ENCODE measurements at regions not wholly inside any gene's neighbourhood (a gene's known extent, or its start where the extent isn't known, plus 50 kb on each side); places are given as distances from the start of the nearest gene placed in this dataset.
"Not testable (repeated sequence)": the region's sequence is repeated elsewhere in the genome, so short reads cannot be mapped to it uniquely, and the experiment has no call there.

GRCh38 chr1:196034080-196034706, 574.0 kb downstream of the KCNT2 start:
- no peak overlapping the region for H3K9ac ChIP-seq (ENCODE audit: low read depth, low read length)
- no peak overlapping the region for H3K27ac ChIP-seq (ENCODE audit: low read length)
- no peaks in the 10 kb centered on the region for H3K27me3 ChIP-seq (ENCODE audit: insufficient read depth, low read length)
- H3K9me3 ChIP-seq (ENCODE audit: insufficient read depth, low read depth, low read length), result no peaks in the 10 kb centered on the region; the same call in 1 of the 2 replicates
- H3K4me1 ChIP-seq (ENCODE audit: insufficient read depth, low read length), result peaks cover 8% of the 10 kb centered on the region; the same call in 1 of the 2 replicates
- H3K36me3 ChIP-seq (ENCODE audit: insufficient read depth, low read depth, low read length), result no peaks in the 10 kb centered on the region
- peak overlapping the region; percentile 31; the same call in 1 of the 2 replicates for H3K4me3 ChIP-seq (ENCODE audit: low read length)

GRCh38 chr1:196031387-196031786, 576.9 kb downstream of the KCNT2 start:
- H3K4me3 ChIP-seq (ENCODE audit: low read length); H3K9me3 ChIP-seq (ENCODE audit: insufficient read depth, low read depth, low read length); H3K9ac ChIP-seq (ENCODE audit: low read depth, low read length); H3K4me1 ChIP-seq (ENCODE audit: insufficient read depth, low read length); H3K27me3 ChIP-seq (ENCODE audit: insufficient read depth, low read length); H3K27ac ChIP-seq (ENCODE audit: low read length); H3K36me3 ChIP-seq (ENCODE audit: insufficient read depth, low read depth, low read length): not testable (repeated sequence)

GRCh38 chr1:196030455-196030854, 577.8 kb downstream of the KCNT2 start:
- Histone ChIP-seq H3K9ac (ENCODE audit: low read depth, low read length) (no peak overlapping the region), H3K9me3 (ENCODE audit: insufficient read depth, low read depth, low read length) (no peaks in the 10 kb centered on the region), H3K4me1 (ENCODE audit: insufficient read depth, low read length) (peaks cover 8% of the 10 kb centered on the region; the same call in 1 of the 2 replicates), H3K36me3 (ENCODE audit: insufficient read depth, low read depth, low read length) (no peaks in the 10 kb centered on the region), H3K4me3 (ENCODE audit: low read length) (no peak overlapping the region), H3K27me3 (ENCODE audit: insufficient read depth, low read length) (no peaks in the 10 kb centered on the region), H3K27ac (ENCODE audit: low read length) (no peak overlapping the region)

- Histone ChIP-seq H3K9ac (ENCODE audit: low read depth, low read length) (no peak overlapping the region), H3K4me3 (ENCODE audit: low read length) (no peak overlapping the region), H3K36me3 (ENCODE audit: insufficient read depth, low read depth, low read length) (no peaks in the 10 kb centered on the region), H3K4me1 (ENCODE audit: insufficient read depth, low read length) (peaks cover 8% of the 10 kb centered on the region; the same call in 1 of the 2 replicates), H3K27me3 (ENCODE audit: insufficient read depth, low read length) (no peaks in the 10 kb centered on the region), H3K27ac (ENCODE audit: low read length) (no peak overlapping the region), H3K9me3 (ENCODE audit: insufficient read depth, low read depth, low read length) (no peaks in the 10 kb centered on the region)
These were observed 578.8 kb downstream of the KCNT2 start for GRCh38 chr1:196029410-196029809.

- H3K27me3 ChIP-seq (ENCODE audit: insufficient read depth, low read length), result no peaks in the 10 kb centered on the region
- no peaks in the 10 kb centered on the region for H3K9me3 ChIP-seq (ENCODE audit: insufficient read depth, low read depth, low read length)
- no peaks in the 10 kb centered on the region for H3K4me1 ChIP-seq (ENCODE audit: insufficient read depth, low read length)
- no peaks in the 10 kb centered on the region for H3K36me3 ChIP-seq (ENCODE audit: insufficient read depth, low read depth, low read length)
- H3K9ac ChIP-seq (ENCODE audit: low read depth, low read length), result no peak overlapping the region
- H3K4me3 ChIP-seq (ENCODE audit: low read length), result no peak overlapping the region
- no peak overlapping the region for H3K27ac ChIP-seq (ENCODE audit: low read length)
These were observed 581.1 kb downstream of the KCNT2 start for GRCh38 chr1:196027127-196027526.

- not testable (repeated sequence) for H3K27ac ChIP-seq (ENCODE audit: low read length); H3K4me1 ChIP-seq (ENCODE audit: insufficient read depth, low read length)
These were observed 587.1 kb downstream of the KCNT2 start for GRCh38 chr1:196021174-196021573.

GRCh38 chr1:196009362-196009761, 598.9 kb downstream of the KCNT2 start:
- Histone ChIP-seq H3K36me3 (ENCODE audit: insufficient read depth, low read depth, low read length) (no peaks in the 10 kb centered on the region), H3K27ac (ENCODE audit: low read length) (no peak overlapping the region), H3K4me3 (ENCODE audit: low read length) (no peak overlapping the region), H3K27me3 (ENCODE audit: insufficient read depth, low read length) (no peaks in the 10 kb centered on the region), H3K4me1 (ENCODE audit: insufficient read depth, low read length) (peaks cover 3% of the 10 kb centered on the region; the same call in 1 of the 2 replicates), H3K9me3 (ENCODE audit: insufficient read depth, low read depth, low read length) (no peaks in the 10 kb centered on the region; the same call in 1 of the 2 replicates), H3K9ac (ENCODE audit: low read depth, low read length) (no peak overlapping the region)

More at GRCh38 chr1:196021174-196021573, 587.1 kb downstream of the KCNT2 start:
- H3K9ac ChIP-seq (ENCODE audit: low read depth, low read length); H3K9me3 ChIP-seq (ENCODE audit: insufficient read depth, low read depth, low read length); H3K4me3 ChIP-seq (ENCODE audit: low read length); H3K27me3 ChIP-seq (ENCODE audit: insufficient read depth, low read length); H3K36me3 ChIP-seq (ENCODE audit: insufficient read depth, low read depth, low read length): not testable (repeated sequence)

- Histone ChIP-seq H3K9ac (ENCODE audit: low read depth, low read length) (no peak overlapping the region), H3K27me3 (ENCODE audit: insufficient read depth, low read length) (no peaks in the 10 kb centered on the region), H3K4me3 (ENCODE audit: low read length) (no peak overlapping the region)
These were observed 600.5 kb downstream of the KCNT2 start for GRCh38 chr1:196007763-196008162.

GRCh38 chr1:196005426-196005825, 602.8 kb downstream of the KCNT2 start:
- Histone ChIP-seq H3K4me3 (ENCODE audit: low read length) (no peak overlapping the region), H3K27me3 (ENCODE audit: insufficient read depth, low read length) (no peaks in the 10 kb centered on the region), H3K9ac (ENCODE audit: low read depth, low read length) (no peak overlapping the region), H3K36me3 (ENCODE audit: insufficient read depth, low read depth, low read length) (no peaks in the 10 kb centered on the region; the same call in 1 of the 2 replicates), H3K9me3 (ENCODE audit: insufficient read depth, low read depth, low read length) (peaks cover under 1% of the 10 kb centered on the region; the same call in 1 of the 2 replicates), H3K4me1 (ENCODE audit: insufficient read depth, low read length) (peaks cover 12% of the 10 kb centered on the region; the same call in 1 of the 2 replicates), H3K27ac (ENCODE audit: low read length) (no peak overlapping the region)

More at GRCh38 chr1:196007763-196008162, 600.5 kb downstream of the KCNT2 start:
- Histone ChIP-seq H3K9me3 (ENCODE audit: insufficient read depth, low read depth, low read length) (no peaks in the 10 kb centered on the region; the same call in 1 of the 2 replicates), H3K27ac (ENCODE audit: low read length) (no peak overlapping the region), H3K36me3 (ENCODE audit: insufficient read depth, low read depth, low read length) (no peaks in the 10 kb centered on the region), H3K4me1 (ENCODE audit: insufficient read depth, low read length) (peaks cover 12% of the 10 kb centered on the region; the same call in 1 of the 2 replicates)

- not testable (repeated sequence) for H3K27ac ChIP-seq (ENCODE audit: low read length); H3K27me3 ChIP-seq (ENCODE audit: insufficient read depth, low read length); H3K36me3 ChIP-seq (ENCODE audit: insufficient read depth, low read depth, low read length); H3K9me3 ChIP-seq (ENCODE audit: insufficient read depth, low read depth, low read length)
- peaks cover 12% of the 10 kb centered on the region; the same call in 1 of the 2 replicates for H3K4me1 ChIP-seq (ENCODE audit: insufficient read depth, low read length)
- peak overlapping the region; percentile 18; the same call in 1 of the 2 replicates for H3K4me3 ChIP-seq (ENCODE audit: low read length)
- H3K9ac ChIP-seq (ENCODE audit: low read depth, low read length), result peak overlapping the region; percentile 40; the same call in 1 of the 2 replicates
These were observed 603.9 kb downstream of the KCNT2 start for GRCh38 chr1:196004388-196004787.

- Histone ChIP-seq H3K36me3 (ENCODE audit: insufficient read depth, low read depth, low read length) (no peaks in the 10 kb centered on the region; the same call in 1 of the 2 replicates), H3K4me3 (ENCODE audit: low read length) (no peak overlapping the region), H3K27ac (ENCODE audit: low read length) (no peak overlapping the region), H3K9ac (ENCODE audit: low read depth, low read length) (no peak overlapping the region), H3K9me3 (ENCODE audit: insufficient read depth, low read depth, low read length) (peaks cover 2% of the 10 kb centered on the region; the same call in 1 of the 2 replicates), H3K27me3 (ENCODE audit: insufficient read depth, low read length) (no peaks in the 10 kb centered on the region), H3K4me1 (ENCODE audit: insufficient read depth, low read length) (peaks cover 12% of the 10 kb centered on the region; the same call in 1 of the 2 replicates)
These were observed 605.3 kb downstream of the KCNT2 start for GRCh38 chr1:196002906-196003305.

GRCh38 chr1:196002296-196002695, 605.9 kb downstream of the KCNT2 start:
- H3K9me3 ChIP-seq (ENCODE audit: insufficient read depth, low read depth, low read length); H3K36me3 ChIP-seq (ENCODE audit: insufficient read depth, low read depth, low read length); H3K27ac ChIP-seq (ENCODE audit: low read length); H3K27me3 ChIP-seq (ENCODE audit: insufficient read depth, low read length); H3K4me3 ChIP-seq (ENCODE audit: low read length); H3K9ac ChIP-seq (ENCODE audit: low read depth, low read length): not testable (repeated sequence)
- H3K4me1 ChIP-seq (ENCODE audit: insufficient read depth, low read length), result peaks cover 12% of the 10 kb centered on the region; the same call in 1 of the 2 replicates
